SW480 (cell line): ENCODE measurements at regions not wholly inside any gene's neighbourhood (a gene's known extent, or its start where the extent isn't known, plus 50 kb on each side); places are given as distances from the start of the nearest gene placed in this dataset.
A peak's percentile ranks its signal among the peaks of the same experiment; 100 is the strongest.

ENCODE experiments used
- DNase-seq: peaks from one replicate; pipeline ENCODE4 v3.0.0-alpha.2; 2016; ENCODE audit warnings: low spot score

- no peak for DNase-seq
These were observed 93.8 kb upstream of the TOP3B start for GRCh38 chr22:22076361-22076760.

DNA sequence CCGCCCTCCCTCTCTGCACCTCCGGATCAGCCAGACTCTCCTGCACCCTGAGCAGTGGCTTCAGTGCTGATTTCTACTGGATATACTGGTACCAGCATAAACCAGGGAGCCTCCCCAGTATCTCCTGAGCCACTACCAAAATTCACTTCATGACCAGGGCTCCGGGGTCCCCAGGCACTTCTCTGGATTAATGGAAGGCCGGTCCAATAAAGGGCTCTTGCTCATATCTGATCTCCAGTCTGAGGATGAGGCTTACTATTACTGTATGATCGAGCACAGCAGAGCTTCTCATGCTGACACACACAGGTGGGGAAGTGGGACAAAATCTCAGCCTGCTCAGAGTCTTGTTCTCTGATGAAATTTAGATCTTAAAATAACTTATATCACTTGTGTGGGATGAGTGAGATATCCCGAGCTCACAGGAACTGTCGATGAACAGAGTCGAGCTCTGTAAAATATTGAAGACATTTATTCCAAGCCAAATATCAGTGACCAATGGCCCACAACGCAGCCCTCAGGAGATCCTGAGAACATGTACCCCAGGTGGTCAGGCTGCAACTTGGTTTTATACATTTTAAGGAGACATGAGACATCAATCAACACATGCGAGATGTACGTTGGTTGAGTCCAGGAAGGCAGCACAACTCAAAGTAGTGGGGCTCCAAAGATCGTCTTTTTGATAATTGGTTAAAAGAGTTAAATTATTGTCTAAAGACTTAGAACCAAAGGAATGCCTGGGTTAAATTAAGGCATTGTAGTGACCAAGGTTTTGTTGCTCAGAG lies 93.0 kb upstream of the TOP3B start:
- no peak for DNase-seq

DNA sequence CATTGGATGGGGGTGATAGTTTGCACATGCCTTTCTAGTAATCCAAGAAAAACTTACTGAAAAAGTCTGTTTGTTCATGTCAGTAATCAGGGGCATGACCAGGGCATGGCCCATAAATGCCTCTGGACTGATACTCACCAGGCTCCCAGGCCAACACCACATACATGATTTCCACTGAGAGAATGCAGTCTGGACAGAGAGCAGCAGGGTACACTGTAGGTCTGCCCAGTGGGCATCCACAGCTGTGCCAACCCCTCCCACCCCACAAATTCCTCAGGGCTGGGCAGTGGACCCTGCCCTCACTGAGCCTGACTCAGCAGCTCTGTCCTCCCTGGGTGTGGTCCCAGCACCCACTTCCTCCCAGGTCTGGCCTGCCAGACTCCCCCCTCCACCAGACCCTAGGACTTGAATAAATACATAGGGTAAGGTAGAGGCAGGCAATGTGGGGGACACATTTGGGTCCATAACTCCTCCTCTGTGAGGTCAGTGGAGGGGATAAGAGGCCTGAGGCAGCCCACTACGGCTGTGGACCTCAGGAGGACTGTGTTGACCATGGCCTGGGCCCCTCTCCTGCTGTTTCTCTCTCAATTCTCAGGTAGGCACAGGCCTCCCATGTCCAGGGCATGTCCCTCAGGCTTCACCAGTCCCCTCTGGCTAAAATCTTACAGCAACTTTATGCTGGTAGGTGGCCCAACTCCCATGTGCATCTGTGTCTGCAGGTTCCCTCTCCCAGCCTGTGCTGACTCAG lies 92.2 kb upstream of the TOP3B start:
- DNase-seq = peak; percentile 50

DNA sequence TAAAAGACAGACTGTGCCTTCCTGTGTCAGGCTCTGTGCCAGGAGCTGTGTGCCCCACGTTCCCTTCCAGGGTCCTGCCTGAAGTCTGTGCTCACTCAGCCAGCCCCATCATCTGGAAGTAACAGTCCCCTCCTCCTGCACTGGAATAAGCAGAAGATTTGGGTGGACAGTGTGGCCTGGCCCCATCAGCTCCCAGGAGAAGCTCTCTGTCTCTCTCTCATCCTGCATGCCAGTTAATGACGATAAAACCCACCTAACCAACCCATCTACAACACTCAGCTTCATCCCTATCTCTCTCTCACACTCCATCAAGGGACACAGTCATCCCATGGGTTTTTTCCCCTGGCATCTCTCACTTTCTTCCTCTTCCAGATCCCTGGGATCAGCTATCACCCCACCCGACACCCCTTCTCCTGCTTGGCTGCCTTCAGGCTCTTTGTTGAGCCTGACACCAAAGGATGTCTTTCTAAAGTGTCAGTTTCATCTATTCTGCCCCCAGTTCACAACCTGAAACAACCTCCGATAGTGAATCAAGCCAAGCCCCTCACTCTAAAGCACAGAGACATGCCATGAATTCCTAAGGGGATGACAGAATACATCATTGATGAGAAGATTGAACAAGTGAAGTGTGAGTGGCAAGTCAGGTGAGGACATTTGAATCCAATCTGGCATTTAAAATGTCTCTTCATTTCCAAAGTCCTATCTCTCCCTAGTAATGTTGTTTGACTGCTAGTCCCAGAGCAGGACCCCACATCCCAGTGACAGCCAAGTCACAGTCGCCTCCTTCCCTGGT lies 91.4 kb upstream of the TOP3B start:
- DNase-seq = no peak

- no peak for DNase-seq
These were observed 89.7 kb upstream of the TOP3B start for GRCh38 chr22:22072169-22072836.

DNA sequence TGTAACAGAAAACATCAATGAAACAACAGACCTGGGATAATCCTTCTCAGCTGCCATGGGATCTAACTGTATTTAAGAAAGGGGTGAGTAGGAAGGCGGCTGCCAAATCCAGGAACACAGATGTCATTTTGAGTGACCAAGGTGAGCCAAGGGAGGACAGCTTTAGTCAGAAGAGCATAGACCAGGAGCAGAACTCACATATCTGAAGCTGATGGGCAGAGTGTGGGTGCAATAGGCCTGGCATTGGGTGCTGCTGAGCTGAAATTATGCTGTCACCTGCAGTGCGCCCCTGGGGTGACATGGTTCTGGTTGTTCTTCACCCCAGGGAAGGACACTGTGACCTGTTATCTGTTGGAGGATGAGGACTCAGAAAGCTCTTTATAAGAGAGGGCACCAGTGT lies 88.9 kb upstream of the TOP3B start:
- no peak for DNase-seq

- DNase-seq = no peak
These were observed 87.8 kb upstream of the TOP3B start for GRCh38 chr22:22070371-22070824.

- no peak for DNase-seq
These were observed 87.1 kb upstream of the TOP3B start for GRCh38 chr22:22069450-22070370.

- no peak for DNase-seq
These were observed 86.1 kb upstream of the TOP3B start for GRCh38 chr22:22068657-22069056.

GRCh38 chr22:22068025-22068424 lies 85.4 kb upstream of the TOP3B start:
- no peak for DNase-seq

DNA sequence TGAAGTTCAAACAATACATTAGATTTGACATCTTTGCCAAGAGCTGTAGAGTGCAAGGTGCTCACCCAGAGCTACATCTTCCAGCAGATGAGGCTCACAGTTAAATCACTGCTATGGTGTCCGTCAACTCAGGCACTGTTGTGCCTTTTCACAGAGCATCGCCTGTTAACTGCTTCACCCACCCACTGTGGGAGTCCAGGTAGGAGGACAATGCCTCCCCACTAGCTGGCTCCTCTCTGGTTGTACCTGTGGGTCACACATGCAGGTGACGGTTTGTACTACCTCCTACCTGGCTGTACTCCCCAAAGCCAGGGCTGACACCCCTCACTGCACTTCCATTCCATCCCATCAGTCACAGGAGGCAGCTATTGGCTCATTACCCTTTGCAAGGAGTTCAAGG lies 84.6 kb upstream of the TOP3B start:
- DNase-seq = no peak

GRCh38 chr22:22064580-22064979 lies 82.0 kb upstream of the TOP3B start:
- DNase-seq = no peak

DNA sequence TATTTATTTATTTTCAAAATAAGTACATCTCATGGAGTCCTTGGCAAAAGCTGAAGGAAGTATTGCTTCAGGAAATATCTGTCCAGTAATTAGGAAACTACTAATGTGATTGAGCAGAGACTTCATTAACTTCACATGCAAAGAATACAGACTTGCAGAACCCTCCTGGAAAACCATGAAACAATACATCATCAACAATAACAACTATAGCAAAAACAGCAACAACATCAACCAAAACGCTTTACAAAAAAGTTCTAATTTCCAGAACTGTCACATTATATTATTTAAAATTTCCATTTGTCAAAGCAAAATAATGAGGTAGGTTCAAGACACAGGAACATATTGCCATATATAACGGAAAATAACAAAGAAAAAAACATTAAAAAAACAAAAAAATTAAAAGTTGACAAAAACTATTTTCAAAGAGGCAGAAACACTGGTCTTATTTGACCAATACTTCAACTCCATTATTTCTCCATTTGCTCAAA lies 79.8 kb upstream of the TOP3B start:
- DNase-seq = no peak

DNA sequence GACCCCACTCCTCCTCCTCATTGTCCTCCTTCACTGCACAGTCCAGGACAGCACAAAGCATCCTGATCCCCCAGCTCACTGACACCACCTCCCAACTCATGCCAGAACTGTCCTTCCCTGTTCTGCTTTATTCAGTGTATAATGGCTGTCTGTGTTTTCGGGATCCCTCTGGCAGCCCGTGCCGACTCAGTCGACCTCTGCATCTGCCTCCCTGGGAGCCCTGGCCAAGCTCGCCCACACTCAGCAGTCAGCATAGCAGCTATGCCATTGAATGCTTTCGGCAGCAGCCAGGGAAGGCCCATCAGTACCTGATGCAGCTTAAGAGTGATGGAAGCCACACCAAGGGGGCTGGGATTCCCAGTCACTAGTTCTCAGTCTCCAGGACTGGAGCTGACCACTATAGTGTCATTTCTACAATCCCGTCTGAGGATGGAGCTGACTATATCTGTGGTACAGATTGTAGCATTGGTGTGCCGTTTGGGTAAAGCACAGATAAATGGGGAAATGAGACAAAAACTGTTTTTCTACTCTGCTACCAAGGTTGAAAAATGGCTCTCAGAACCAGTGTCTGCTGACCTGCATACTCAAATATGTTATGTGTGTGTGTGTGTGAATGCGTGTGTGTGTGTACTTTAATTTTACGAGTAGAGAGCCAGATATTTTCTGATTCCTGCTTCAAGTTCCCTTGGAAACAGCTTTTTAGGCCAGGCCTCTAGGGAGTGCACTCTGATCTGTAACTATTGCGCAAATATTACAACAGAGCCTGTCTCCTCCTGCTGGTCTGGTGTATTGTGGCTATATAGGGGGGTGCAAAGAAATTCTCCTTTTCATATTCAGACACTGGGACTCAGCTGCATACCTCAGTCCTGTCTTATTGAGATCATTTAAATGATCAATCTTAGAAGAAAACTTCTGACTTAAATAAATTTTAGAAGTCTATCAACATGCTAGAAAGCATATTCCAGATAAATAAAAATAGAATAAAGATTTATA lies 78.8 kb upstream of the TOP3B start:
- DNase-seq = peak; percentile 4

GRCh38 chr22:22060200-22061084 lies 77.9 kb upstream of the TOP3B start:
- DNase-seq = no peak

DNA sequence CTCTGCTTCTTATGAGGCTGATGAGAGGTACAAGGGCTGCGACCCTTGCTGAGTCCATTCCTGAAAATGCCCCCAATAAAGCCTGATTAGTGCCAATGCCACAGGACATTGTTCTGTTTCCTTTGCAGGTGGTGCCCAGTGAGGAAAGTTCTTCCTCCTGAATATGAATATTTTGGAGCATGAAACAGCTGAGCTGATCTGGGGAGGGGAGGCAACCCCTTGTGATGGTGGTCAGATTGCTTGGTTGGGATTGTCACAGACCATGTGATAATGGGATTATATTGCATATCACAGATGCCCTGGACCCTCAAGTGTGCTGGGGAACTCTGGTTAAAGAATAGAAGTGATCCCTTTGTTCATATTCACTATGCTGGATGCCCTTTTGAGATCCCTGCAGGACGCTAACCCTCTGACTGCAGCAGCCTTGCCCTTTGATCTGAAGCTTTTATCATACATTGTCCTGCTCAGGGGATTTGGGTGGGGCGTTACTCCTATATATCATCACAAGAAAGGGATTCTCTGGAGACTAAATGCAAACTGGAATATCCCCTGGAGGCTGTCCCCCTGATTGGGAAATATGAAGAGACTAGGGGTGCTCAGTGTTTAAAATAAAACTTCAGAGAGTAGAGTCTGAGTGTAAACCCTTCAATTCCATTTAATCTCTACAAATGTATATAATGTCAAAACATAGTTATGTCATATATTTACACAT lies 76.9 kb upstream of the TOP3B start:
- peak; percentile 18 for DNase-seq

DNA sequence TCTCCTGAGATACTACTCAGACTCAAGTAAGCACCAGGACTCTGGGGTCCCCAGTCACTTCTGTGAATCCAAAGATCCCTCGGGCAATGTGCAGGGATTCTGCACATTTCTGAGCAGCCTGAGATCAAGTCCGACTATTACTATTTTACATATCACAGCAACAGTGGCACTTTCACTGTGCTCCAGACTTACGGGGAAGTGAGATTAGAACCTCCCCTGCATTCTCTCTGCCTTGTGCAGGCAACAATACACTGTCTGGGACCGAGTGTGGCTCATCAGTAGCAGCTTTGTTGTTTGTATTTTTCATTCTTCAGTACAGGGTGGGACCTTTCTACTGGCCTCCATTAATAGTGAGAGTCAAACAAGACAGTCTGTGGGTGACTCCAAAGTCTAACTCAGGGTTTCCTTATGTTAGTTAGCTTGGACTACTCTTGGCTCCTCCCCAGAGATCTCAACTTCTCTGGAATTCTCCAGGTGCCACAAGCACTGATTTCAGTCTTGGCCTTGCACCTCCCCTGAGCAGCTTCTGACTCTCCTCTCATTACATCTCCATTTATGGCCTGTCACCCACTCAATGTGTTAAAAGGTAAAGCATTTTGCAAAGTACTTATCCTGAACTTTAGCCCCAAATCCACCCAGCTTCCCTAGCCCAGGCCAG lies 76.2 kb upstream of the TOP3B start:
- DNase-seq = no peak
